UCSD-AML1 (cell line): ENCODE measurements at regions not wholly inside any gene's neighbourhood (a gene's known extent, or its start where the extent isn't known, plus 50 kb on each side); places are given as distances from the start of the nearest gene placed in this dataset.
"Not testable (repeated sequence)": the region's sequence is repeated elsewhere in the genome, so short reads cannot be mapped to it uniquely, and the experiment has no call there.

ENCODE experiments used
- DNase-seq: peaks from one replicate; lab custom pipeline; 2025; ENCODE audit not compliant: unreplicated experiment; lab: John Stamatoyannopoulos, UW

DNA sequence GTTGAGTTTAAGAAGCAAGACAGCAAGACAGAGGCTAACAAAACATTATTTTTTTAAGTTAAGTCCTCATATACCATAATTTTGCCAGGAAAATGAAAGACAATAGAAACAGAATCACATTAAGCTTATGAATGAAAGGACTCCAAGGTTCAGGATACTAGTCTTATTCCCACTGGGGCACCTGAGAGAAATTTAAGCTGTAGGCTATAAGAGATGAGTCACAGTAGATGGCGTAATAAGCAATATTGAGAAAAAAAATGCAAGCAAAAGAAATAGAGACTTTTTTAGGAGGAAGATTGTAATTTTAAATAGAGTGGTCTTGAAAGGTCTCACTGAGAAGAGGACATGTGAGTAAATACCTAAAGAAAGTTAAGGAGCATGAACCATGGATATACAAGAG is 57.1 kb upstream of the KIF2B start:
- DNase-seq, result no peak

DNA sequence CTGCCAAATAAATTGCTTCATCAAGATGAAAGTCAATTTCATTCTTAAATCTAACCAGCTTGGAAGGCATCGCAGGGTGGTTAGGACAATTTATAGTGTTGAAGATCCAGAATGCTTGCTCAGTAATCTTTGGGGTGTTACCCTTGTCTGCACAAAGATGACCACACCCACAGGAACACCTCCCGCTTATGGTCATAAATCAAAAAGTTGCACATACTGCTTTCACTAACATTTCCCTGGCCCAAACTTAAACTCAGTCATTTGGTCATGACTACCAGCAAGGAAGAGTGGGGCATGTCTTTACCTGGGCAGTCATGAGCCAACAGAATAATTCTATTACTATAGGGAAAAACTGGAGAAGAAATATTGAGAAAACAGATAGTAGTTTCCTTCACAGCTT is 57.6 kb upstream of the KIF2B start:
- no peak for DNase-seq

DNA sequence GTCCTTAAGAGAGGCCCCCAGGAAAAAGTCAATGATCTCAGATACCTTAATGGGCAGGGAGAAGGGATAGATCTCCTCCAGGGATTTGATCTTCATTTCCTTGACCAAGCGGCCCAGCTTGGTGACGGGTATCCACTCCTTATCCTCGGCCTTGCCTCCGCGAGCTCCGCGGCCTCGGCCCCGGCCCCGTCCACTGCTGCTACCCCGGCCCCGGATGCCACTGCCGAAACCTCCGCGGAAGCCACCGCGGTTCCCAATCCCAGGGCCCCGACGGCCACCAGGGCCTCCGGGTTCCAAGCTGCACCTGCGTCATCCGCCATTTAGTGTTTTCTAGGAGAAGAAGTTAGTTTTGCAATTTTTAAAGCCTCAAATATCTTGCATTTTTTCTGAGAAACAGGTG is 65.2 kb upstream of the KIF2B start:
- no peak for DNase-seq

DNA sequence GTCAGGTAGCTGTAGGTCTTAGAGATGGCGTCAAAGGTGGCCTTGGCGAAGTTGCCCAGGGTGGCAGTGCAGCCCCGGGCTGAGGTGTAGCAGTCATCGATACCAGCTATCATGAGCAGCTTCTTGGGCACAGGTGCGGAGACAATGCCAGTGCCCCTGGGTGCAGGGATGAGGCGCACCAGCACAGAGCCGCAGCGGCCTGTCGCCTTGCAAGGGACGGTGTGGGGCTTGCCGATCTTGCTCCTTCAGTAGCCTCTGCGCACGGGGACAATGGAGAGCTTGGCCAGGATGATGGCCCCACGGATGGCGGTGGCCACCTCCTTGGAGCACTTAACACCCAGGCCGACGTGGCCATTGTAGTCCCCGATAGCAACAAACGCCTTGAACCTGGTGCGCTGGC is 65.6 kb upstream of the KIF2B start:
- not testable (repeated sequence) for DNase-seq

DNA sequence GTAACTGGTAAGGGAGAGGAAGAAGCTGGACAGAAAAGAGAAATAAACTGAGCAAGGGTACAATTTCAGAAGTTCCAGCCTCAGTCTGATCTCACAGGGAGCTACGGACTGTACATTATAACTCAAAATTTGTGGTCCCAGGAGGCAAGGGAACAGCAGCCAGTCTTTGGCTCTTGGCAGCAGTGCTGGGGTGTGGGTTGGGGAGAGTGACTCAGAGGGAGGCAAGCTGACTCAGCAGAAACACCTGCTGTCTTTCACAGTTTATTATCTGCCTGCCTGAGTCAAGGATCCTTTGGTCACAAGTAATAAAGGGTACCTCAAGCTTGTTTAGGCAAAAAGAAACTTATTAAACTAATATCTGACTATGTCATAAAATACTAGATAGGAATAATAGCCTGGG is 73.5 kb upstream of the KIF2B start:
- no peak for DNase-seq

DNA sequence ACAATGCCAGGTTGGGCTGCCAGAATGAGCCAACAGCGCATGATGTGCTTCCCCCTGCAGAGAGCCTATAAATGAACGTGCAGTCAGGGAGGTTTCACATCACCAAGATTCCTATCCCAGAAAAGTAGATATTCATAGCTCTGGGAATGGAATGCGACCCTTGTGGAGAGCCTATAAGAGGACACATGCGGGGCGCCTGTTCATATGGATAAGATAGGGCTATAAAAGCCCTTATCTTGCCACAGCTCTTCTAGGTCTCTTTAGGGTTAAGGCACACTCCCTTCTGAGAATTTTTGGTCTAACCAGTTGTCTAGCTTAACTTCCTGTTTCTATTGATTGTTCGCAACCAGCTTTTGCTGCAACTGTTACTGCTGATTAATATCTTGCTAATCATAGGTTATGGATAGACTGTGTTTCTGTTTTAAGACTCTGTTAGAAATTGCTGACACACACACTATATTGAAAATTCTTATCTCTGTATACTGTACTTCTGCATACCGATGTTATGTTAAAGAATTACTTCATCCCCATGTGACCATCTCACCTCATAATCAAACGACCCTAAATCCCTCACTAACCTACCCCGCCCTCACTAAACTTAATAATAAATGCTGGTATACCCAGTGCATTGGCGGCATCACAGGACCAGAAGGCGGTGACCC is 74.4 kb upstream of the KIF2B start:
- not testable (repeated sequence) for DNase-seq

DNA sequence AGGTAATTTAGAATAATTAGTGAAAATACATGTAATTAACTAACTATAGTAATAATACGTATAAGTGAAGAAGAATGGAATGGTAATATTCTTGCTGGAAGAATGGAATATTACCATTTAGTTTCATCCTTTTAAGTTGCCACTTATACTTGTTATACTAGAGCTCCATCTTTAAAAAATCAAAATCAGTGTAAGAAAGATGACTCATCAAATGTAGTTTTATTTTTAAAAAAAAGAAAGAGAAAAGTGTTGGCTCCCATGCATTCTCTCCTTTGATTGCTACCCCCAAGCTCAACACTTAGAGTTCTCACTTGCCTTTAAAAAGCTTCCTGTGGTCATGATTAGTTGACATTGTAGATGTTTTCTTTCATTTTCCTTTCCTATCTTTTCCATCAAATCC is 82.4 kb upstream of the KIF2B start:
- no peak for DNase-seq

DNA sequence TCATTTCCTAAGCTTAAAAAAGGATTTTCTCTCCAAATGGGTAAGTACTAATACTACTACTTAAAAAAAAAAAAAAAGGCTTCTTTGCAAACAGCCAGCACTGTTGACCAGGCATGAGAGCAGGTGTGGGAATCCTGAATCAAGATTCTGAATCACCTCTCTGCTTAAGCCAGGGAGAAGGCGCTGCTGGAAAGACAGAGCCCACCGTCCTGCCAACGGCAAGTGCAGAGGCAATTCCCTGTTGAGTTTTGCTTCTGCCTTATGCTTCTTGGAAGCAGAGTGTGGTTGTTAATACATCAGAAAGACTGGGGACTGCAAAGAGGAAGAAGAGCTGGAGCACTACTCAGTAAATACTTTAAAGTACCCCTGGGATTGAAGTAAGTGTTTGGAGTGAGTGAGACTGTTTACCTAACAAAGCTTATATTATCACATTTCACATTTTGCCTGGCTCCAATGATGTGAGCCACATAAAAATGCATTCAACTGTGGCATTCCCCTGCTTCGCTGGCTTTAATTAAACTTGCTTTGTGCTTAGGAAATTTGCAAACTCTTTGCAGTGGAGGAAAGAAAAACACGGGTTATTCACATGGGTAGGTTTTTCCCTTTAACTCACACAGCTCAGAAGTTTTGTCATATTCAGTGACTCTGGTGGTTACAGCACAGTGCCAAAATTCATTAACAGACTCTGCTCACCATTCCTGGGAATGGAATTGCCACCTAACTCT is 86.0 kb upstream of the KIF2B start:
- no peak for DNase-seq

DNA sequence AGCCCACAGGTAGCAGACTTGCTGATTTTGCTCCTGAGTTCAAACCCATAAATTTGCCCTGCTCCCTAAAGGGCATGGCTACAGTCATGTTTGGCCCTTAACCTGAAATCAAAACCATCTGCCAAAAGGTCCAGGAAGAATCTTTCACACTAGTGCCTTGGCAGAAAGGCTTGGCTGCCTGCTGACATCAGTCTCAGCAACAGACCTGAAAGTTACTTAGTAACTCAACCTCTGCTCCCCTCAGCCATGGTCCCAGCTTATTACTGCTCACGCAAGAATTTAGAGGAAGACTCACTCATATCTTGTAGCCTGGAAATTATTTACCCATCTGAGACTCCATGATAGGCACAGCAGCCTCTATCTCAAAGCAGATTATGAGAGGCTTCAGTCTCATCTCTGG is 98.0 kb upstream of the KIF2B start:
- DNase-seq, result no peak

DNA sequence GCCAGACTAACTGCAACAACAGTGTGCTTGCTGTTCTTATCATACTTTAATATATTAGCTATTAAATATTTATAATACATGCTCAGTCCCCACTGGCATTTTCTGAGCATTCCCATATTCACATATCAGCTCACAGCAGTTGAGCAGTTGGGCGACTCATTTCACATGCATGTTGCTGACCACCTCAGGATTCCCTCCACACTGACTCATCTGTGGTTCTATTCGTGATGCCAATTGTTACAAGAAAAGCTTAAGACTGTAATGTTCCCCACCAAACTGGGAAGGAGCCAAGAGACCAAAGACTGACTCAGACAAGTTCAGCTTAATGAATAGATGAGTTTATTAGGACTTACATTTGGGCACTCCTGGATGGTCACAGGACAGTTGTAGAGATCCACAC is 100.3 kb upstream of the KIF2B start:
- no peak for DNase-seq

DNA sequence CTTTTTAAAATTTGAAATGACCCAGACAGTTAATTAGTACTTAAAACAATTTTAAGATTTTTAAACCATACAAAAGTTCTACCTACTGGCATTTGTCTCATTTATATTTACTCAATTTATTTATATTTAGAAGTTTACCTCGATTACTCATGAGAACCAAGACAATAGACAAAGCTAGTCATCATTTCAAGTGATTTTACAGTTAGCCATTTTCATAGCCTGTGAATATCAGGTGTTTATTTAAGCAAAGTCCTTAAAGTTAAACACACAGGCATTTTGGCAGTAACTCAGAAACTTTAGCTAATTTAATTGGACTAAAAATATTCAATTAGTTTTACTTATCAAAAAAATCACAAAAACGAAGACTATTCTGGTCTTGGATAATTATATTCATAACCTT is 101.6 kb upstream of the KIF2B start:
- DNase-seq, result no peak

DNA sequence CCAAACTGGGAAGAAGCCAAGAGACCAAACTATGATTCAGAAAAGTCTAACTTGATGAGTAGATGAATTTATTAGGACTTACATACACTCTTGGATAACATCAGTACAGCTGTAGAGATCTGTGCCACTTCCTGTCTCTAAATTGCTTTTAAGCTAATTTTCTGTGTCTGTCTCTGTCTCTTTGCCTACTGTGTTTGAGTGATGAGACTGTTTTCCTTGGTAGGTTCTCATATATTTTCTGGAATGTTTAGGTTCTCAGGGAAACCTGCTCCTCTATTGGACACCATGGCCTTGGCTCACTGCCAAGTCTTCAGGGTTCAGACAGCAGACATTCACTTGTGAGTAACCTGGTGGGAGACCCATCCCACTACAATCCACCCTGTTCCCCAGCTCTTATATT is 103.5 kb upstream of the KIF2B start:
- no peak for DNase-seq

DNA sequence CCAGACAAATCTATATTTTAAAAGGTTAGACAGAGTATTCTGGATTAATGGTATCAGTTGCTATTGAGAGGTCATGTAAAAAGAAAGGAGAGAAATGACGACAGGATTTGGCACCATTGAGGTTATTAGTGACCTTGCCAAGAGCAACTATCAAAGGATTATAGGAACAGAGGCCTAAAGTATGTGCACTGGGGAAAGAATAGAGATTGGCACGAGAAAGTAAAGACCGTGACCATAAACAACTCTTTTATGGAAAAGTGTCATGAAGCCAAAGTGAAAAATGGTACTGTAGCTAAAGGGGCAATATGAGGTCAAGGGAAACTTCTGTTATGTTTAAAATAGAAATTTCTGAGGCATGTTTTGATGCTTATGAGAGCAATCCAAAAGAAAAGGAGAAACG is 115.2 kb upstream of the KIF2B start:
- DNase-seq, result no peak

DNA sequence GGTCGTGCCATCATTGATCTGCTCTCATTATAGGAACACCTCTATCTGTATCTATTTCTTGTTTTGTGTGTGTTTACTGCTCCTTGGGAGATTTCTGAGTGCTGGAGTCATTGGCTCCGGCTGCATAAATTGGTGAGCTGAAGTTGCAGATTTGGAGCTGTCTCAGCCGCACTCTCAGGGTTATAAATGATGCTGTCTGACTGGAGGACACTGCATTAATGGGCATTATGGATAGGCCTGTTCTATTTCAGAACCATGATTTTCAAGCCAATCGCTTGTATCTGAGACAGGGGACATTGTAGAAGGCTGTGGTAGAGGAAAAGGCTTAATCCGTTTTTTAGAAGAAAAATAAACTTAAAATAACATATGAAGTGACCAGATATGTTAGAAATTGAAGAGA is 126.4 kb upstream of the KIF2B start:
- no peak for DNase-seq

DNA sequence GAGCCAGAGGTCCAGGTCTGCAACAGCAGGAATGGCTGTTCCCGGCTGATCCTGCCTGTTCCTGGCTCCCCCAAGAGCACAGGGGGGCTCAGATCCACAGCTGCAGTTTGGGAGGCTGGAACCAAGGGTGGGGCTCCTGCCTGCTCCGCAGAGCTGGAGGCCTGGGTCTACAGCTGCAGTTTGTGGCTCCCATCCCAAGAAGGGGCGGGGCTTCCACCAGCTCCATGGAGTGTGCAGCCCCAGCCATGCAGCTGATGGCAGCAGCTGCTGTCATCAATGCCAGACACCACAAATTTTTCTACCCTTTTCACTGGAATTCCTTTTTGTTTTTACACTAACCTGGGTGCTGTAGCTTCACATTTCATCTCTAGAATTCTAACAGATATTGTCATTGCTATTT is 135.4 kb upstream of the KIF2B start:
- no peak for DNase-seq

DNA sequence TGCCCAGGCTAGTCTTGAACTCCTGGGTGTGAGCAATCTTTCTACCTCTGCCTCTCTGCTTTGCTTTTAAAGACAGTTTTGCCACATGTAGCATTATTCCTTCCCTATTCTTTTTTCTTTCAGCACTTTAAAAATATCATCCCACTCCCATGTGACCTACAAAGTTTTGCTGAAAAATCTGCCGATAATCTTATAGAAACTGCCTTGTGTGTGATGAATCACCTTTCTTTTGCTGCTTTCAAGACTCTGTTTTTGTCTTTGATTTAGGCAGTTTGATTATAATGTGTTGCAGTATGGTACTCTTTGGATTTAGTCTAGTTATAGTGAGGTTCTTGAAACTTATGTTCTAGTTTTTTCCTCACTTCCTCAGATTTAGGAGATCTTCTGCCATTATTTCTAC is 142.0 kb upstream of the KIF2B start:
- DNase-seq, result no peak

DNA sequence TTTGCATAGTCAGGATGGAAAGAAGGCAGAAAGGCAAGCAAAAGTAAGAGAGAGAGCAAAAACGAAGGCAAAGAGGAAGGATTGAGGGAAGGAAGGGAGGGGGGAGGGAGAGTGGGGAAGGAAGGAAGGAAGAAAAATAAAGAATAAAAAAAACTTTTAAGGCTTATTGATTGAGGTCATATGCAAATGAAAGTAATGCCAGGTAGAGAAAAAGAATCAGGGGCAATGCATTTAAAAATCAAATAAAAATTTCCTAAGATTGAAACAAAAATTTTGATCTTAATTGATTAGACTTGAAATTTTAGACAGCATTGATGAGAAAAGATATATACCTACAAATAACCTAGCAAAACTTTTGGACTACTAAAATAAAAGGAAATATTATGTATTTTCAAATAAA is 153.9 kb upstream of the KIF2B start:
- no peak for DNase-seq

DNA sequence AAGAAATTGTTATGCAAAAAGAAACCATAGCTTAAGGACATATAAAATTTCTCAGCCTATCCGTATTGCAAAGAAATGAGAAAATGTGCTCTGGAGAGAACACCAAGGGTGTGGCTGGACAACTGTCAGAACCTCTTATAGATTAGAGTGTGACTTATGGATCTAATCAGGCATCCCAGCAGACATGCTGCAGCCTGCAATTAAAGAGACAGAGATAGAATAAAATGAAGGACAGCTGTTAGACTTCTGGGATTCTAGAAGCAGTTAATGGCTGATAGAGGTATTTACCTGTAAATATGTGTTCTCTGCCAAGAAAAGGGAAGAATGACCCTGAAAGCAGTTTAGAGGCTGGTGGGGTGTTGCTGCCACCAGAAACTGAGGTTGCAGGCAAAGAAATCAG is 160.1 kb upstream of the KIF2B start:
- no peak for DNase-seq

DNA sequence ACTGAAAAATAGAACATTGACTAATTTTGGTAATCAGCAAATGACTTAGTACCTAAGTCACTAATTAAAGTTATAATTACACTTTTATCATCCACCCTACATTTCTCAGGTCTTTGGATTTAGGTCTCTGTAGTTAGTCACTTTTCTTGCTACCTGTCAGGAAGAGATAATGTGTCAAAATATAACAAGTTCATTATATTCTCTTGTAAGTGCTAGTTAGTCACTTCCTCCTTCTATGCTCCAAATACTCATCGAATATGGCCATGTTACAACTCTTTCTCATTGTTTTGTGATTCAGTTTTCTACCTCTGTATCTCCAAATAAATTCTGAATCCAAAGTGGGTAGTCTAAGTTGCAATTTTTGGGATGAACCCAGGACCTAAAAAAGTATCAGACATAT is 163.5 kb upstream of the KIF2B start:
- no peak for DNase-seq

DNA sequence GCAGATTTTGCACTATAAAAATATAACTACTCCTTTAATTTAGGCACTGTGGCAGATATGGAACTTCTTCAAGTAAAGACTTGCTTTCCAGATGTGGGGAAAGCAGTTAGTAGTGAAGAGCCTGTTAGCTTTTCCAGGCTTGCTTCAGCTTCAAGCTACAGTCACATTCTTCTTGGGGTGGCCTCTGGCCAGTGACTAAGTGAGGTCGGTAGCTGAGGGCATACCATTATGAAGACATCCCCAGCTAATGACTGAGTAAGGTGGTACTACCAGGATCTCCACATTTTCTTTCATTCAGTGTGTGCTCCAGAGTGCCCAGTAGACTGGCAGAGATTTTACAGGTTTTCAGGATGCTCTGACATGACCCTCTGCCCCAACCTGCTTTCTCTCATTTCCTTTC is 167.1 kb upstream of the KIF2B start:
- DNase-seq, result no peak

DNA sequence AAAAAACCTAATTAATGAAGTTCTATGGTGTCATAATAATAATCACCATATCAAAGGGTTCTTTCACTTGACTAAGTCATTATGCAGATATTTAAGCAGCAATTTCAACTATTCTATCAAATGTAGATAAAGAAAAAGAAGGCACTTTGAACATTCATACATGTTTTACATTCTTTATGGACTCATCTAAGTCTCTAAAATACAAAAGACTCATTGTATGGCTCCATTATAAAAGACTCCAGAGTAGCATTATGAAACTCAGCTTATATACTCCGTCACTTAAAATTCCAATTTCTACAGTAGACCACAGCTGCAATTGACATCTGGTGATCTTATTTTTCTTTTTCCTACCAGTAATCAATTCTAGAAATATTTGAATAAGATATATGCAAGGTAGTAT is 173.5 kb upstream of the KIF2B start:
- no peak for DNase-seq

DNA sequence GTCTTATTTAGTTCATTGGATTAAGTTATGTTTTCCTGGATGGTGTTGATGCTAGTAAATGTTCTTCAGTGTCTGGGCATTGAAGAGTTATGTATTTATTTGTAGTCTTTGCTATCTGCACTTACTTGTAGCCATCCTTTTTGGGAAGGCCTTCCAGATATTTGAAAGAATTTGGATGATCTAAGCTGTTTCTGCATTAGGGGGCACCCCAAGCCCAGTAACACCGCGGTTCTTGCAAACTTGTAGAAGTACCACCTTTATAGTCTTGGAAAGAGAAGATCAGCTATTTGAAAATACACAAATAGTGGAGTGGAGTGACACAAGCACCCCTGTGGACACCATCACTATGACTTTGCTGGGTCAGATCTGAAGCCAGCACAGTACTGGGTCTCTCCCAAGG is 175.9 kb upstream of the KIF2B start:
- no peak for DNase-seq

DNA sequence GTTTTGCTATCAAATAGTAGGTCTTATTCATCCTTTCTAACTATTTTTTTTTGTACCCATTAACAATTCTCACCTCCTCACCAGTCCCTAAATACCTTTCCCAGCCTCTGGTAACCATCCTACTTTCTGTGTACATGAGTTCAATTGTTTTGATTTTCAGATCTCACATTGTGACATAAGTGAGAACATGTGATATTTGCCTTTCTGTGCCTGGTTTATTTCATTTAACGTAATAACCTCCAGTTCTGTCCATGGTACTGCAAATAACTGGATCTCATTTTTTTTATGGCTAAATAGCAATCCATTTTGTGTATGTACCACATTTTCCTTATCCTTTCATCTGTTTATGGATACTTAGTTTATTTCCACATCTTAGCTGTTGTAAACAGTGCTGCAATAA is 181.9 kb upstream of the KIF2B start:
- DNase-seq, result no peak
